ENCODE measurements at regions not wholly inside any gene's neighbourhood (a gene's known extent, or its start where the extent isn't known, plus 50 kb on each side); places are given as distances from the start of the nearest gene placed in this dataset.
"Not testable (repeated sequence)": the region's sequence is repeated elsewhere in the genome, so short reads cannot be mapped to it uniquely, and the experiment has no call there.

GRCh38 chr9:62800451-62801371 lies 1610.9 kb downstream of the SPATA31A7 start:
- H4K20me1 ChIP-seq (ENCODE audit: insufficient read depth, low read length); H3K9ac ChIP-seq (ENCODE audit: insufficient read depth, low read depth, low read length); H3K27me3 ChIP-seq (ENCODE audit: control insufficient read depth in 1 of 2, insufficient read depth in 2 of 2, low read length in 2 of 2); H3K9me3 ChIP-seq (ENCODE audit: low read length); H2AFZ ChIP-seq (ENCODE audit: low read length); FAIRE-seq; CTCF ChIA-PET (ENCODE audit: low intra/inter-chr PET ratio, low total read pairs); in situ Hi-C loops (cut with HindIII; ENCODE audit: extremely low pct_ligation_motif_present, low pct_unique_long_range_greater_than_20kb); BruUV-seq (replicated peaks); intact Hi-C loops (cut with micrococcal nuclease; ENCODE audit: unreplicated experiment); H3K36me3 ChIP-seq (replicated peaks in 1 of 2; ENCODE audit: control insufficient read depth in 1 of 2, insufficient read depth in 2 of 2, low read length in 2 of 2); DNase-seq (ENCODE audit: low spot score); H3K79me2 ChIP-seq (ENCODE audit: insufficient read depth, low read length); H3K27ac ChIP-seq (ENCODE audit: extremely low read length, insufficient read depth, low read length): not testable (repeated sequence)
- TF ChIP-seq IRF9 (CRISPR knock-in tag; IDR thresholded peaks at IDR 0.05; ENCODE audit: borderline replicate concordance), result 0 out of 2 replicates have a peak, but pooled peaks have one; percentile 13
- 0 out of 2 replicates have a peak, but pooled peaks have one; percentile 25 for TF ChIP-seq HNRNPL (IDR thresholded peaks at IDR 0.05; ENCODE audit: low read depth, low read length)
- peak; percentile 74; the same call in 1 of the 2 replicates for TF ChIP-seq ZNF646 (CRISPR knock-in tag; IDR thresholded peaks at IDR 0.05)
- 0 out of 2 replicates have a peak, but pooled peaks have one; percentile 10 for TF ChIP-seq UBTF (CRISPR knock-in tag; IDR thresholded peaks at IDR 0.05)
- TF ChIP-seq ZMYM4 (CRISPR knock-in tag; IDR thresholded peaks at IDR 0.05), result 0 out of 2 replicates have a peak, but pooled peaks have one; percentile 8
- peak; percentile 9; the same call in 1 of the 3 replicates for ATAC-seq
- Histone ChIP-seq H3K4me3 (replicated peaks in 1 of 3; ENCODE audit: insufficient read depth in 1 of 3, low read depth in 2 of 3, low read length in 3 of 3) (peak overlapping the region in 2 of 3 experiments; percentile 49 to 51; a peak in 4 of 6 replicates), H3K4me1 (ENCODE audit: insufficient read depth, low read length) (peaks cover 10% of the 10 kb centered on the region; the same call in 1 of the 2 replicates), H3K4me2 (ENCODE audit: low read depth, low read length) (peak overlapping the region; percentile 53; the same call in 1 of the 2 replicates)
- 56% methylated on average over 30 of the region's 30 CpGs for WGBS (ENCODE audit: low lambda C conversion rate)
- POLR2A ChIA-PET, result interaction anchor here (2.2 kb wide), 1 partner anchor 1017 kb away, joined by 5 read pairs; no protein-coding TSS in a partner anchor

Measured in HepG2 (cell line).